HepG2 (cell line): ENCODE measurements at regions not wholly inside any gene's neighbourhood (a gene's known extent, or its start where the extent isn't known, plus 50 kb on each side); places are given as distances from the start of the nearest gene placed in this dataset.

Source experiments
- ATAC-seq: fragments of 200-7000 bp; cut with Tn5 transposase; 3 replicates; pipeline ENCODE4 v1.9.1; 2020; ENCODE audit warnings: mild to moderate bottlenecking, moderate library complexity
- BruUV-seq: library from RNA; stranded (reverse); fragments of 400-500 nt; replicated peaks from 2 replicates; lab custom pipeline; 2021; lab: Mats Ljungman, UMichigan
- CTCF ChIA-PET: fragments of 300-600 bp; formaldehyde crosslinking; extraction: SDS; loops from one replicate; lab custom pipeline; 2021; ENCODE audit warnings: low total read pairs, inconsistent platforms, low intra/inter-chr PET ratio; lab: Yijun Ruan, JAX
- POLR2A ChIA-PET: fragments of 350-600 bp; sonication (Branson Sonifier 250); formaldehyde crosslinking; loops from one replicate; lab custom pipeline; 2020; ENCODE audit warnings: antibody characterized with exemption, inconsistent platforms; lab: Yijun Ruan, JAX
- DNase-seq: peaks from one replicate; pipeline ENCODE4 v3.0.0-alpha.2; 2015; ENCODE audit warnings: low spot score
- FAIRE-seq: peaks from 3 replicates; lab custom pipeline; 2011; peaks lifted over from hg19 to GRCh38; lab: Jason Lieb, UNC
- H2AFZ ChIP-seq: one replicate; pipeline ENCODE4 v1.6.1; 2011; ENCODE audit warnings: low read length, inconsistent platforms
- H3K27ac ChIP-seq: fragments of 300-600 bp; 3 replicates; pipeline ENCODE4 v1.8.0; 2011; ENCODE audit warnings: mixed run types, mild to moderate bottlenecking, mixed read lengths, low read length, inconsistent platforms; ENCODE audit not compliant: insufficient read depth; ENCODE audit errors: extremely low read length
- H3K27me3 ChIP-seq, 2 experiments: fragments of 200-600 bp in 1 of 2; 2 replicates in 1 of 2; 3 replicates in 1 of 2; pipeline versions ENCODE4 v1.6.0 to v1.8.0; 2011; ENCODE audit warnings: low read length in 2 of 2, mild to moderate bottlenecking in 2 of 2, moderate library complexity in 2 of 2, inconsistent platforms in 1 of 2; ENCODE audit not compliant: insufficient read depth in 2 of 2, control insufficient read depth in 1 of 2
- H3K36me3 ChIP-seq, 2 experiments: fragments of 200-600 bp in 1 of 2; replicated peaks in 1 of 2; 2 replicates in 1 of 2; 3 replicates in 1 of 2; pipeline versions ENCODE4 v1.5.1 to v1.8.0; 2011; ENCODE audit warnings: low read length in 2 of 2, inconsistent platforms in 1 of 2; ENCODE audit not compliant: insufficient read depth in 2 of 2, control insufficient read depth in 1 of 2
- H3K4me1 ChIP-seq: 2 replicates; pipeline ENCODE4 v1.5.1; 2012; ENCODE audit warnings: low read length, inconsistent platforms; ENCODE audit not compliant: insufficient read depth
- H3K4me2 ChIP-seq: 2 replicates; pipeline ENCODE4 v1.6.0; 2011; ENCODE audit warnings: low read depth, low read length, inconsistent platforms
- H3K4me3 ChIP-seq, 3 experiments: fragments of 200-600 bp in 1 of 3; sonication (generic), shearing (Covaris generic) in 1 of 3; replicated peaks in 1 of 3; 2 replicates each; pipeline ENCODE4 v1.5.1; 2011 to 2016; ENCODE audit warnings: low read length in 3 of 3, inconsistent platforms in 2 of 3, low read depth in 2 of 3, mild to moderate bottlenecking in 2 of 3, control low read depth in 1 of 3, mixed read lengths in 1 of 3; ENCODE audit not compliant: insufficient read depth in 1 of 3
- H3K79me2 ChIP-seq: one replicate; pipeline ENCODE4 v1.6.1; 2011; ENCODE audit warnings: low read length, inconsistent platforms; ENCODE audit not compliant: insufficient read depth
- H3K9ac ChIP-seq: 2 replicates; pipeline ENCODE4 v1.6.0; 2011; ENCODE audit warnings: mild to moderate bottlenecking, low read depth, low read length, inconsistent platforms; ENCODE audit not compliant: insufficient read depth
- H3K9me3 ChIP-seq: 2 replicates; pipeline ENCODE4 v1.5.1; 2012; ENCODE audit warnings: mild to moderate bottlenecking, low read length
- H4K20me1 ChIP-seq: 2 replicates; pipeline ENCODE4 v1.6.0; 2011; ENCODE audit warnings: inconsistent platforms, mild to moderate bottlenecking, low read length, moderate library complexity; ENCODE audit not compliant: insufficient read depth
- JUN ChIP-seq: sonication (generic); formaldehyde crosslinking; IDR thresholded peaks from 2 replicates; pipeline ENCODE4 v1.4.0; 2020; ENCODE audit warnings: mild to moderate bottlenecking, missing genetic modification reagents
- MAF1 ChIP-seq: sonication (generic); formaldehyde crosslinking; IDR thresholded peaks from 2 replicates; pipeline ENCODE4 v1.5.0; 2020; ENCODE audit warnings: missing genetic modification reagents, borderline replicate concordance
- MYPOP ChIP-seq: sonication (generic); formaldehyde crosslinking; IDR thresholded peaks from 2 replicates; pipeline ENCODE4 v1.8.1; 2023; ENCODE audit warnings: mild to moderate bottlenecking, moderate library complexity, missing genetic modification reagents
- NFRKB ChIP-seq: fragments of 450-650 bp; IDR thresholded peaks from 2 replicates; pipeline ENCODE4 v1.6.1; 2017
- PAXIP1 ChIP-seq: sonication (generic); formaldehyde crosslinking; conservative IDR thresholded peaks from 2 replicates; pipeline ENCODE4 v1.4.0; 2020; ENCODE audit warnings: mild to moderate bottlenecking, missing genetic modification reagents, moderate library complexity
- PHB2 ChIP-seq: fragments of 450-650 bp; IDR thresholded peaks from 2 replicates; pipeline ENCODE4 v1.6.1; 2018; ENCODE audit not compliant: partially characterized antibody
- ZNF180 ChIP-seq: sonication (generic); formaldehyde crosslinking; IDR thresholded peaks from 2 replicates; pipeline ENCODE4 v1.4.0; 2020; ENCODE audit warnings: low read depth, missing genetic modification reagents, borderline replicate concordance
- ZNF274 ChIP-seq: sonication (generic); formaldehyde crosslinking; IDR thresholded peaks from 2 replicates; pipeline ENCODE4 v1.5.1; 2020; ENCODE audit warnings: mild to moderate bottlenecking, missing genetic modification reagents
- ZNF614 ChIP-seq: IDR thresholded peaks from 2 replicates; pipeline ENCODE4 v1.6.1; 2018; ENCODE audit warnings: missing biosample characterization, missing genetic modification reagents, inconsistent platforms, borderline replicate concordance
- ZNF704 ChIP-seq: sonication (generic); formaldehyde crosslinking; IDR thresholded peaks from 2 replicates; pipeline ENCODE4 v1.8.1; 2023; ENCODE audit warnings: mild to moderate bottlenecking, inconsistent platforms, moderate library complexity, missing genetic modification reagents, borderline replicate concordance
- ZNF773 ChIP-seq: sonication (generic); formaldehyde crosslinking; IDR thresholded peaks from 2 replicates; pipeline ENCODE4 v1.4.0; 2020; ENCODE audit warnings: missing genetic modification reagents, borderline replicate concordance
- WGBS: methylation state at CpG from one replicate; pipeline ENCODE4 v1.1.6; 2017; ENCODE audit warnings: low lambda C conversion rate; 5-methylcytosine and 5-hydroxymethylcytosine counted together
- in situ Hi-C: cut with HindIII; loops from 2 replicates; pipeline ENCODE4 v1.10.0; 2017; ENCODE audit warnings: low pct_unique_long_range_greater_than_20kb; ENCODE audit not compliant: extremely low pct_ligation_motif_present
- intact Hi-C: fragments of 100-400 bp; cut with micrococcal nuclease; formaldehyde crosslinking; loops from one replicate; pipeline ENCODE4 v1.10.0; 2022; ENCODE audit not compliant: unreplicated experiment
- TF ChIP-seq, protein P1 (sequence below): sonication (generic); formaldehyde crosslinking; IDR thresholded peaks from 2 replicates; pipeline ENCODE4 v1.9.0; 2021; ENCODE audit warnings: missing genetic modification reagents, borderline replicate concordance

DNA sequence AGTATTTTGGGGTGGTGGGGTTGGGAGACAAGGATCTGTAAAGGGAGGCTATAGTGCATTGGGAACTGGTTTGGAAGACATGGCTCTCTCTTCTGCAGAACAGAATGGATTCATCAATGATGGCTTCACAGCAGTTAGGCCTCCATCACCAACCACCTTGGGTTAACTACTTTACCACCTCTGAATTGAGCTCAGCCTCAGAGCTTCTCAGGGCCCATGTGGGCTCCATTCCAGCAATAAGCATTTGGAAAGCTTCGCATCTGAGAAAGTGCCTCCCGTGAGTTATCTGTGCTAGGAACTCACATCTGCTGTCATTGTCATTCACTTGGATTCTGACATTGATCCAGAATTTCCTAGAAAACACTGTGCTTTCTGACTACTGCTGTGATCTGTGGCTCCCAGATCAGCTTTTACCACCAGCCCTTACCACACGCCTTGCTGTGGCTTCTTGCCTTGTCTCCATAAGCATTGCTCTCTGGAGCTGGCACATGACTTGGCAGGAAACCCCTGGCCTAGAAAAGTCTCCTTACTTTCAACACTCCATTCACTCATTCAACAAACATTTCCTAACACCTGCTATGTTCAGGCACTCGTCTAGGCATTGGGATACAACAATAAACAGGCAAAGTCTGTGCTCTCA is 70.7 kb upstream of the ADO start:
- H2AFZ ChIP-seq, result no peak overlapping the region
- no peaks in the 10 kb centered on the region for H3K4me1 ChIP-seq
- H3K27me3 ChIP-seq, result no peaks in the 10 kb centered on the region
- no peak for DNase-seq
- 40% methylated on average over 4 of the region's 4 CpGs for WGBS
- TF ChIP-seq PHB2 (no peak), ZNF704 (CRISPR knock-in tag) (no peak), JUN (CRISPR knock-in tag) (no peak), MAF1 (CRISPR knock-in tag) (no peak), ZNF773 (CRISPR knock-in tag) (no peak), PAXIP1 (CRISPR knock-in tag) (no peak), ZNF180 (CRISPR knock-in tag) (no peak), ZNF274 (CRISPR knock-in tag) (no peak), ZNF614 (no peak), NFRKB (no peak), MYPOP (CRISPR knock-in tag) (no peak)
- TF ChIP-seq, protein P1, sequence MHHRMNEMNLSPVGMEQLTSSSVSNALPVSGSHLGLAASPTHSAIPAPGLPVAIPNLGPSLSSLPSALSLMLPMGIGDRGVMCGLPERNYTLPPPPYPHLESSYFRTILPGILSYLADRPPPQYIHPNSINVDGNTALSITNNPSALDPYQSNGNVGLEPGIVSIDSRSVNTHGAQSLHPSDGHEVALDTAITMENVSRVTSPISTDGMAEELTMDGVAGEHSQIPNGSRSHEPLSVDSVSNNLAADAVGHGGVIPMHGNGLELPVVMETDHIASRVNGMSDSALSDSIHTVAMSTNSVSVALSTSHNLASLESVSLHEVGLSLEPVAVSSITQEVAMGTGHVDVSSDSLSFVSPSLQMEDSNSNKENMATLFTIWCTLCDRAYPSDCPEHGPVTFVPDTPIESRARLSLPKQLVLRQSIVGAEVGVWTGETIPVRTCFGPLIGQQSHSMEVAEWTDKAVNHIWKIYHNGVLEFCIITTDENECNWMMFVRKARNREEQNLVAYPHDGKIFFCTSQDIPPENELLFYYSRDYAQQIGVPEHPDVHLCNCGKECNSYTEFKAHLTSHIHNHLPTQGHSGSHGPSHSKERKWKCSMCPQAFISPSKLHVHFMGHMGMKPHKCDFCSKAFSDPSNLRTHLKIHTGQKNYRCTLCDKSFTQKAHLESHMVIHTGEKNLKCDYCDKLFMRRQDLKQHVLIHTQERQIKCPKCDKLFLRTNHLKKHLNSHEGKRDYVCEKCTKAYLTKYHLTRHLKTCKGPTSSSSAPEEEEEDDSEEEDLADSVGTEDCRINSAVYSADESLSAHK, result no peak
- BruUV-seq, result no TSS peak
- no peaks in the 10 kb centered on the region for H3K79me2 ChIP-seq
- POLR2A ChIA-PET, result no interaction called here
- H3K4me3 ChIP-seq, result no peak overlapping the region
- CTCF ChIA-PET, result no interaction called here
- no peak overlapping the region for H3K4me2 ChIP-seq
- no peak overlapping the region for H3K27ac ChIP-seq
- H3K36me3 ChIP-seq, result no peaks in the 10 kb centered on the region
- H3K9ac ChIP-seq, result no peak overlapping the region
- no peak for ATAC-seq
- in situ Hi-C loops (no loop called here), intact Hi-C loops (no loop called here)
- FAIRE-seq, result no peak
- no peaks in the 10 kb centered on the region for H3K9me3 ChIP-seq
- no peaks in the 10 kb centered on the region for H4K20me1 ChIP-seq
